ENCODE measurements at regions not wholly inside any gene's neighbourhood (a gene's known extent, or its start where the extent isn't known, plus 50 kb on each side); places are given as distances from the start of the nearest gene placed in this dataset.

DNA sequence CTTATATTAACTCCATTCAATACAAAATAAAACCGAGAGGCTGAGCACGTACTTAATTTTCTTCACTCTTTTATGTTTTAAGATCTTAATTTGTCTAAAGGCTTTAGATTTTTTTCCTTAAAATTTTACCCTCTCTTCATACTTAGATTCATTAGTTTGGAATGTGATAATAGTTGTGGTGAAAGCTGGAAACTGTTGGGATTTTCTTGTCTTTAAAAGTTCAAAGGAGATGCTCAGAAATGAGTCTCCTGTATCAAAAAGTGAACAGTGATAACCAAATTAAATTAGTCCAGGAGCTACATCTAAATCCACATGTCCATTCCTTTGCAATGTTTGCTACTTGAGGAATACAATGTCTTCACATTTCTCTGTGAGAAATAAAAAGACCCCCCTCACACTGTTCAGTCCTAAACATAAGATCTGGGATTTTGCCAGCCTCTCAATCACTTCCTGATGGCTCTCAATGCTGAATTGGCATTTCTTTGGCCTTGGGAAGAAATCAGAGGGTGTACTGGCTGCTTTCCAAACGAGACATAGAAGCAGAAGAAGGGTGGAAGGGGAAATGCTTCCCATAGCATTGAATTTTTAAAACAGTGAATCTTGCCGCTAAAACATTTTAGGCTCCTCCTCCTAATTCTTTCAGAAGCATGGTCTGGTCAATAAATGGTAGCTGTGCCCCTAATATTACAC lies 245.0 kb downstream of the SHOX2 start:
- TF ChIP-seq POLR2AphosphoS5 (IDR thresholded peaks at IDR 0.05; ENCODE audit: low read depth, low read length) (no peak), TAF1 (IDR thresholded peaks at IDR 0.05; ENCODE audit: borderline replicate concordance, insufficient read depth, low read length) (no peak), SIN3A (IDR thresholded peaks at IDR 0.05; ENCODE audit: borderline replicate concordance, insufficient read depth, low read length) (no peak)
- TF ChIP-seq, protein P1, sequence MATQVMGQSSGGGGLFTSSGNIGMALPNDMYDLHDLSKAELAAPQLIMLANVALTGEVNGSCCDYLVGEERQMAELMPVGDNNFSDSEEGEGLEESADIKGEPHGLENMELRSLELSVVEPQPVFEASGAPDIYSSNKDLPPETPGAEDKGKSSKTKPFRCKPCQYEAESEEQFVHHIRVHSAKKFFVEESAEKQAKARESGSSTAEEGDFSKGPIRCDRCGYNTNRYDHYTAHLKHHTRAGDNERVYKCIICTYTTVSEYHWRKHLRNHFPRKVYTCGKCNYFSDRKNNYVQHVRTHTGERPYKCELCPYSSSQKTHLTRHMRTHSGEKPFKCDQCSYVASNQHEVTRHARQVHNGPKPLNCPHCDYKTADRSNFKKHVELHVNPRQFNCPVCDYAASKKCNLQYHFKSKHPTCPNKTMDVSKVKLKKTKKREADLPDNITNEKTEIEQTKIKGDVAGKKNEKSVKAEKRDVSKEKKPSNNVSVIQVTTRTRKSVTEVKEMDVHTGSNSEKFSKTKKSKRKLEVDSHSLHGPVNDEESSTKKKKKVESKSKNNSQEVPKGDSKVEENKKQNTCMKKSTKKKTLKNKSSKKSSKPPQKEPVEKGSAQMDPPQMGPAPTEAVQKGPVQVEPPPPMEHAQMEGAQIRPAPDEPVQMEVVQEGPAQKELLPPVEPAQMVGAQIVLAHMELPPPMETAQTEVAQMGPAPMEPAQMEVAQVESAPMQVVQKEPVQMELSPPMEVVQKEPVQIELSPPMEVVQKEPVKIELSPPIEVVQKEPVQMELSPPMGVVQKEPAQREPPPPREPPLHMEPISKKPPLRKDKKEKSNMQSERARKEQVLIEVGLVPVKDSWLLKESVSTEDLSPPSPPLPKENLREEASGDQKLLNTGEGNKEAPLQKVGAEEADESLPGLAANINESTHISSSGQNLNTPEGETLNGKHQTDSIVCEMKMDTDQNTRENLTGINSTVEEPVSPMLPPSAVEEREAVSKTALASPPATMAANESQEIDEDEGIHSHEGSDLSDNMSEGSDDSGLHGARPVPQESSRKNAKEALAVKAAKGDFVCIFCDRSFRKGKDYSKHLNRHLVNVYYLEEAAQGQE (IDR thresholded peaks at IDR 0.05; ENCODE audit: insufficient read depth in 1 of 2, low read depth in 2 of 2, low read length in 2 of 2), result no peak

DNA sequence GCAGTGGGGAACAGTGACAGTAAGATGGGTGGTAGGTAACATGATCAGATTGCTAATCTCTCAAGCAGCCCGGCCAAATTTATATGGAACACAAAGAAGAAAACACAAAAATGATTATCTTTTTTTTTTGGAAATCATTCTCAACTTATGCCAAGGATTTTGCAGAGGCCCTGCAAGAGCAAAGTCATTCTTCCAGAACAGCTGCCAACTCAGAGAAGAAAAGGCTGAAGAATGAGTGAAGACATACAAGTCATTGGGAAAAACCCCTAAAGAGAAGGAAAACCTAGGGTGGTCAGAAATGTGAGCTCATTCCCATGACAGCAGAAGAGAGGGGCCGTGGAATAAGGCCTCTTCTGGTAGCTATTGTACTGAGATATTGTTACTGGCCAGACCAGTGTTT lies 246.7 kb downstream of the SHOX2 start:
- TF ChIP-seq, protein P1 (IDR thresholded peaks at IDR 0.05; ENCODE audit: insufficient read depth in 1 of 2, low read depth in 2 of 2, low read length in 2 of 2), result no peak
- TF ChIP-seq TAF1 (IDR thresholded peaks at IDR 0.05; ENCODE audit: borderline replicate concordance, insufficient read depth, low read length), result no peak
- TF ChIP-seq FOXP2 (optimal IDR thresholded peaks at IDR 0.05; ENCODE audit: borderline replicate concordance, extremely low read depth, extremely low read length, insufficient read depth), result no peak
- no peak for TF ChIP-seq POLR2AphosphoS5 (IDR thresholded peaks at IDR 0.05; ENCODE audit: low read depth, low read length)
- no peak for TF ChIP-seq SIN3A (IDR thresholded peaks at IDR 0.05; ENCODE audit: borderline replicate concordance, insufficient read depth, low read length)

DNA sequence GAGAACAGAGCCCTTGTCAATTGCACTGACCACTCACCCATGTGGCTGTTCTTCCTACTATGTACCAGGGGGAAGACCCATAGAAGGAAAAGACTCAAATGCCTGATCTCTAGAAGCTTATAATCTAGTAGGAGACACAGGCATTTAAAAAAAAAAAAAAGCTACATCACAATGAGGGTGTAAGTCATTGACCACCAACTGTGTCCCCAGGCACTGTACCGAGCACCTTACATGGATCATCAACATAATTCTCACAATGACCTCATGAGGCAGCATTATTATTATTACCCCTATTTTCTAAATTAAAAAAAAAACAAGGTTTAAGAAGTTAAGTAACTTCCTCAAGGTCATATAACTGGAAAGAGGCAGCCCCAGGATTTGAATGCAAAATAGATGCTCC lies 247.4 kb downstream of the SHOX2 start:
- TF ChIP-seq, protein P1 (IDR thresholded peaks at IDR 0.05; ENCODE audit: insufficient read depth in 1 of 2, low read depth in 2 of 2, low read length in 2 of 2), result no peak
- TF ChIP-seq POLR2AphosphoS5 (IDR thresholded peaks at IDR 0.05; ENCODE audit: low read depth, low read length), result no peak
- TF ChIP-seq TAF1 (IDR thresholded peaks at IDR 0.05; ENCODE audit: borderline replicate concordance, insufficient read depth, low read length), result no peak
- no peak for TF ChIP-seq FOXP2 (optimal IDR thresholded peaks at IDR 0.05; ENCODE audit: borderline replicate concordance, extremely low read depth, extremely low read length, insufficient read depth)
- no peak for TF ChIP-seq SIN3A (IDR thresholded peaks at IDR 0.05; ENCODE audit: borderline replicate concordance, insufficient read depth, low read length)

DNA sequence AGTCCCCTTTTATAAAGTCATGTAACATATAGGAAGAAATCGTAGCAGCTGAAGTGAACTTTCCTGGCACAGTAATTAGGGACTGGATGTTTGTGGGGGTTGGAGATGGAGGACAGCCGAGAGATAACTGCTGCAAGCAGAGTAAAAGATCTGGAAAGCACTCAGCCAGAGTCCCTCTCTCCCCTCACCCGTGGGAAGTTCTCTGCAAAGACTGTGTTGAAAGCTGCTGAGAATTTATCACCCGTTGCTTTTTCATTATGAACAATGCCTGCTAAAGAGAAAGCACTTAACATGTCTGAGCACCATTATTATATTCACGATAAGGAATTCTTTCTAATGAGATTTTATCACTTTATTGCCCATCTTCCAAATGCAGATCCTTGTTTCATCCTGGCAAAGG lies 248.8 kb downstream of the SHOX2 start:
- TF ChIP-seq, protein P1 (IDR thresholded peaks at IDR 0.05; ENCODE audit: insufficient read depth in 1 of 2, low read depth in 2 of 2, low read length in 2 of 2), result no peak
- TF ChIP-seq TAF1 (IDR thresholded peaks at IDR 0.05; ENCODE audit: borderline replicate concordance, insufficient read depth, low read length), result no peak
- TF ChIP-seq SIN3A (IDR thresholded peaks at IDR 0.05; ENCODE audit: borderline replicate concordance, insufficient read depth, low read length), result no peak
- no peak for TF ChIP-seq POLR2AphosphoS5 (IDR thresholded peaks at IDR 0.05; ENCODE audit: low read depth, low read length)
- no peak for TF ChIP-seq FOXP2 (optimal IDR thresholded peaks at IDR 0.05; ENCODE audit: borderline replicate concordance, extremely low read depth, extremely low read length, insufficient read depth)
